ENCODE measurements at regions not wholly inside any gene's neighbourhood (a gene's known extent, or its start where the extent isn't known, plus 50 kb on each side); places are given as distances from the start of the nearest gene placed in this dataset.

DNA sequence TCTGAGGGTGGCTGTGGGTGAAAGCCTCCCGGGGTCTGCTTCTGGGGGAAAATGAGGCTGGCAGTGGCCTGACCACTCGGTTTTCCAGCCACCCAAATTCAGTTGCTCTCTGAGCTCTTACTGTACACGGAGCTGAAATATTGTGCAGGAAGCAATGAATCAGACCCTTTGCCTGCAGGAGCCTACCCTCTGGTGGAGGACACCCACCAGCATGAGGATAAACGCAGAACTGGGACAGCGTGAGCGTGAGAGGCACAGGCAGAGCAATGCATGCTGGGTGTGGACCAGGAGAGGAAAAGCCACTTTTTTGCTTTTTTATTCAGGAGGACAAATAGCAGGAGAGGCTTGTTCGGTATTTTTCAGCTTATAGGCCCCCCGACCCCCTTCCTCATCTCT, 298.0 kb downstream of the QKI start:
- TF ChIP-seq, protein P1, sequence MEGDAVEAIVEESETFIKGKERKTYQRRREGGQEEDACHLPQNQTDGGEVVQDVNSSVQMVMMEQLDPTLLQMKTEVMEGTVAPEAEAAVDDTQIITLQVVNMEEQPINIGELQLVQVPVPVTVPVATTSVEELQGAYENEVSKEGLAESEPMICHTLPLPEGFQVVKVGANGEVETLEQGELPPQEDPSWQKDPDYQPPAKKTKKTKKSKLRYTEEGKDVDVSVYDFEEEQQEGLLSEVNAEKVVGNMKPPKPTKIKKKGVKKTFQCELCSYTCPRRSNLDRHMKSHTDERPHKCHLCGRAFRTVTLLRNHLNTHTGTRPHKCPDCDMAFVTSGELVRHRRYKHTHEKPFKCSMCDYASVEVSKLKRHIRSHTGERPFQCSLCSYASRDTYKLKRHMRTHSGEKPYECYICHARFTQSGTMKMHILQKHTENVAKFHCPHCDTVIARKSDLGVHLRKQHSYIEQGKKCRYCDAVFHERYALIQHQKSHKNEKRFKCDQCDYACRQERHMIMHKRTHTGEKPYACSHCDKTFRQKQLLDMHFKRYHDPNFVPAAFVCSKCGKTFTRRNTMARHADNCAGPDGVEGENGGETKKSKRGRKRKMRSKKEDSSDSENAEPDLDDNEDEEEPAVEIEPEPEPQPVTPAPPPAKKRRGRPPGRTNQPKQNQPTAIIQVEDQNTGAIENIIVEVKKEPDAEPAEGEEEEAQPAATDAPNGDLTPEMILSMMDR (IDR thresholded peaks at IDR 0.05 in 2 of 3, conservative IDR thresholded peaks at IDR 0.05 in 1 of 3; ENCODE audit: borderline replicate concordance in 1 of 3, insufficient read depth in 1 of 3, low read depth in 2 of 3, low read length in 2 of 3) = no peak
- TF ChIP-seq POLR2AphosphoS5 (IDR thresholded peaks at IDR 0.05; ENCODE audit: low read depth, low read length) (no peak), POLR2A (IDR thresholded peaks at IDR 0.05; ENCODE audit: borderline replicate concordance, extremely low read depth, insufficient read depth, insufficient read length) (no peak), RAD21 (IDR thresholded peaks at IDR 0.05; ENCODE audit: low read depth) (no peak), ZFX (IDR thresholded peaks at IDR 0.05) (no peak), EZH2 (IDR thresholded peaks at IDR 0.05) (no peak), SP1 (IDR thresholded peaks at IDR 0.05; ENCODE audit: low read depth) (no peak), TCF7L2 (IDR thresholded peaks at IDR 0.05; ENCODE audit: borderline replicate concordance, extremely low read depth, insufficient read depth, insufficient read length) (no peak), JUND (IDR thresholded peaks at IDR 0.05) (no peak), EZH2phosphoT487 (IDR thresholded peaks at IDR 0.05; ENCODE audit: borderline replicate concordance) (no peak), ELF1 (IDR thresholded peaks at IDR 0.05; ENCODE audit: borderline replicate concordance, low read depth) (no peak), EGR1 (IDR thresholded peaks at IDR 0.05; ENCODE audit: low read depth) (no peak)
- TF ChIP-seq, protein P2, sequence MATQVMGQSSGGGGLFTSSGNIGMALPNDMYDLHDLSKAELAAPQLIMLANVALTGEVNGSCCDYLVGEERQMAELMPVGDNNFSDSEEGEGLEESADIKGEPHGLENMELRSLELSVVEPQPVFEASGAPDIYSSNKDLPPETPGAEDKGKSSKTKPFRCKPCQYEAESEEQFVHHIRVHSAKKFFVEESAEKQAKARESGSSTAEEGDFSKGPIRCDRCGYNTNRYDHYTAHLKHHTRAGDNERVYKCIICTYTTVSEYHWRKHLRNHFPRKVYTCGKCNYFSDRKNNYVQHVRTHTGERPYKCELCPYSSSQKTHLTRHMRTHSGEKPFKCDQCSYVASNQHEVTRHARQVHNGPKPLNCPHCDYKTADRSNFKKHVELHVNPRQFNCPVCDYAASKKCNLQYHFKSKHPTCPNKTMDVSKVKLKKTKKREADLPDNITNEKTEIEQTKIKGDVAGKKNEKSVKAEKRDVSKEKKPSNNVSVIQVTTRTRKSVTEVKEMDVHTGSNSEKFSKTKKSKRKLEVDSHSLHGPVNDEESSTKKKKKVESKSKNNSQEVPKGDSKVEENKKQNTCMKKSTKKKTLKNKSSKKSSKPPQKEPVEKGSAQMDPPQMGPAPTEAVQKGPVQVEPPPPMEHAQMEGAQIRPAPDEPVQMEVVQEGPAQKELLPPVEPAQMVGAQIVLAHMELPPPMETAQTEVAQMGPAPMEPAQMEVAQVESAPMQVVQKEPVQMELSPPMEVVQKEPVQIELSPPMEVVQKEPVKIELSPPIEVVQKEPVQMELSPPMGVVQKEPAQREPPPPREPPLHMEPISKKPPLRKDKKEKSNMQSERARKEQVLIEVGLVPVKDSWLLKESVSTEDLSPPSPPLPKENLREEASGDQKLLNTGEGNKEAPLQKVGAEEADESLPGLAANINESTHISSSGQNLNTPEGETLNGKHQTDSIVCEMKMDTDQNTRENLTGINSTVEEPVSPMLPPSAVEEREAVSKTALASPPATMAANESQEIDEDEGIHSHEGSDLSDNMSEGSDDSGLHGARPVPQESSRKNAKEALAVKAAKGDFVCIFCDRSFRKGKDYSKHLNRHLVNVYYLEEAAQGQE (IDR thresholded peaks at IDR 0.05; ENCODE audit: low read depth) = no peak
